SK-N-SH (cell line): ENCODE measurements at regions not wholly inside any gene's neighbourhood (a gene's known extent, or its start where the extent isn't known, plus 50 kb on each side); places are given as distances from the start of the nearest gene placed in this dataset.

Experiments
- CTCF ChIA-PET: fragments of 300-600, 350-600 bp; formaldehyde crosslinking; extraction: SDS; loops from one replicate; lab custom pipeline; 2021; lab: Yijun Ruan, JAX
- POLR2A ChIA-PET: fragments of 350-600 bp; sonication (Branson Sonifier 250); formaldehyde crosslinking; extraction: SDS; loops from one replicate; lab custom pipeline; 2020; ENCODE audit warnings: antibody characterized with exemption, inconsistent platforms; lab: Yijun Ruan, JAX
- DNase-seq: peaks from one replicate; pipeline ENCODE4 v3.0.0; 2012
- H2AFZ ChIP-seq: fragments of 200-600 bp; sonication (generic); 2 replicates; pipeline ENCODE4 v1.8.1; 2016; ENCODE audit warnings: antibody characterized with exemption, mild to moderate bottlenecking, low read depth
- H3F3A ChIP-seq: fragments of 200-600 bp; sonication (generic); replicated peaks from 2 replicates; pipeline ENCODE3; 2016; ENCODE audit warnings: antibody characterized with exemption, mild to moderate bottlenecking; ENCODE audit not compliant: insufficient read depth
- H3K27ac ChIP-seq, 2 experiments: fragments of 200-500 bp in 1 of 2; fragments of 200-600 bp in 1 of 2; sonication (Bioruptor generic) in 1 of 2; sonication (generic), shearing (Covaris generic) in 1 of 2; 2 replicates each; pipeline versions ENCODE4 v1.5.1 to v1.6.1; 2014 to 2016; ENCODE audit warnings: low read depth in 2 of 2, inconsistent platforms in 1 of 2, low read length in 1 of 2, mild to moderate bottlenecking in 1 of 2, mixed read lengths in 1 of 2
- H3K27me3 ChIP-seq: fragments of 200-600 bp; sonication (generic), shearing (Covaris generic); 2 replicates; pipeline ENCODE4 v1.6.1; 2016; ENCODE audit warnings: mixed run types; ENCODE audit not compliant: insufficient read depth
- H3K36me3 ChIP-seq, 2 experiments: fragments of 200-500 bp in 1 of 2; fragments of 200-600 bp in 1 of 2; sonication (Bioruptor generic) in 1 of 2; sonication (generic) in 1 of 2; replicated peaks in 1 of 2; 2 replicates each; pipeline versions ENCODE3 to v1.5.1; 2014 to 2016; ENCODE audit warnings: low read length in 1 of 2, mild to moderate bottlenecking in 1 of 2; ENCODE audit not compliant: insufficient read depth in 2 of 2, control insufficient read depth in 1 of 2
- H3K4me1 ChIP-seq, 2 experiments: fragments of 200-500 bp in 1 of 2; fragments of 200-600 bp in 1 of 2; sonication (Bioruptor generic) in 1 of 2; sonication (generic), shearing (Covaris generic) in 1 of 2; 2 replicates each; pipeline versions ENCODE4 v1.5.1 to v1.6.1; 2014 to 2016; ENCODE audit warnings: low read depth in 1 of 2, low read length in 1 of 2, mixed run types in 1 of 2; ENCODE audit not compliant: insufficient read depth in 2 of 2, control insufficient read depth in 1 of 2
- H3K4me2 ChIP-seq: fragments of 200-600 bp; sonication (generic), shearing (Covaris generic); 2 replicates; pipeline ENCODE4 v1.6.1; 2017; ENCODE audit warnings: mixed run types
- H3K4me3 ChIP-seq, 2 experiments: fragments of 200-500 bp in 1 of 2; fragments of 200-600 bp in 1 of 2; sonication (Bioruptor generic) in 1 of 2; sonication (generic), shearing (Covaris generic) in 1 of 2; 2 replicates each; pipeline versions ENCODE4 v1.5.1 to v1.8.1; 2014 to 2016; ENCODE audit warnings: low read depth in 2 of 2, inconsistent platforms in 1 of 2, low read length in 1 of 2, mild to moderate bottlenecking in 1 of 2, mixed read lengths in 1 of 2, moderate library complexity in 1 of 2
- H3K79me2 ChIP-seq: fragments of 200-600 bp; sonication (generic); 2 replicates; pipeline ENCODE4 v1.8.1; 2017; ENCODE audit warnings: mild to moderate bottlenecking; ENCODE audit not compliant: insufficient read depth
- H3K9ac ChIP-seq: fragments of 200-600 bp; sonication (generic); 2 replicates; pipeline ENCODE4 v1.6.1; 2017; ENCODE audit warnings: mixed run types
- H3K9me2 ChIP-seq: fragments of 200-600 bp; sonication (generic); 2 replicates; pipeline ENCODE4 v1.6.1; 2017; ENCODE audit warnings: mixed run types
- H3K9me3 ChIP-seq: fragments of 200-600 bp; sonication (generic); 2 replicates; pipeline ENCODE4 v1.6.1; 2017; ENCODE audit warnings: mixed run types, mild to moderate bottlenecking, moderate library complexity
- H4K20me1 ChIP-seq: fragments of 200-600 bp; sonication (generic); 2 replicates; pipeline ENCODE4 v1.6.1; 2017; ENCODE audit warnings: mild to moderate bottlenecking, mixed run types; ENCODE audit not compliant: insufficient read depth
- ELF1 ChIP-seq: IDR thresholded peaks from 2 replicates; pipeline ENCODE4 v1.4.0; 2012
- FOXM1 ChIP-seq: IDR thresholded peaks from 2 replicates; pipeline ENCODE4 v1.4.0; 2012; ENCODE audit warnings: low read depth, mild to moderate bottlenecking
- POLR2AphosphoS5 ChIP-seq: IDR thresholded peaks from 2 replicates; pipeline ENCODE4 v1.6.1; 2012; ENCODE audit warnings: low read depth, low read length
- RCOR1 ChIP-seq: fragments of 150-350 bp; IDR thresholded peaks from 2 replicates; pipeline ENCODE4 v1.6.1; 2017; ENCODE audit warnings: antibody characterized with exemption, low read length
- RFX5 ChIP-seq: IDR thresholded peaks from 2 replicates; pipeline ENCODE4 v1.6.1; 2012; ENCODE audit warnings: mild to moderate bottlenecking, improper control_type of control experiment, low read length
- TAF1 ChIP-seq: IDR thresholded peaks from 2 replicates; pipeline ENCODE4 v1.6.1; 2012; ENCODE audit warnings: low read depth, mild to moderate bottlenecking, low read length, moderate library complexity, borderline replicate concordance
- WGBS: methylation state at CpG from one replicate; pipeline ENCODE4 v1.1.6; 2017; ENCODE audit warnings: low lambda C conversion rate; 5-methylcytosine and 5-hydroxymethylcytosine counted together
- TF ChIP-seq, protein P1 (sequence below): fragments of 200-600 bp; sonication (generic); IDR thresholded peaks from 2 replicates; pipeline ENCODE4 v1.6.1; 2017; ENCODE audit warnings: antibody characterized with exemption, mild to moderate bottlenecking, moderate library complexity
- TF ChIP-seq, protein P2 (sequence below): IDR thresholded peaks from 2 replicates; pipeline ENCODE4 v1.4.0; 2012; ENCODE audit warnings: low read depth, borderline replicate concordance
- TF ChIP-seq, protein P3 (sequence below): fragments of 150-350 bp; IDR thresholded peaks from 2 replicates; pipeline ENCODE4 v1.6.1; 2017; ENCODE audit warnings: antibody characterized with exemption, low read length, low read depth, borderline replicate concordance

DNA sequence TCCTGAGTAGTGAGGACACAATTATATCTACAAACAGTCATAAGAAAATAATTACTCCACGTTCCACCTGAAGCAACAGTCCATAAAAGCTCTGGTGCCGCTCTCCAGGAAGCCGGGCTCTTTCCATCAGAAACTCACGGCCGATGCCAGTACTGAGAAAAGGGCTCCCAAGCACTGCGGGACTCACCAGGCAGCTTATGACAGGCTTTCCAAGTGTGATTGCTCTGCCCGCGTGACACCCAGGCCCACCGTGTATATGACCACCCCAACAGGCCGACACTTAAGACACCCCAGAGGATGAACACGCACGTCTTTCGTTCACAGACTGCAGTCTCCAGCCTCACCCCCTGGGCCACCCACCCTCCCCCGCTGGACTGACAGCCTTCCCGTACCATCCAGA is 199.0 kb downstream of the UQCRFS1 start:
- Histone ChIP-seq H3F3A (no peaks in the 10 kb centered on the region), H3K9me3 (no peaks in the 10 kb centered on the region), H3K27ac (no peak overlapping the region), H4K20me1 (no peaks in the 10 kb centered on the region), H2AFZ (no peak overlapping the region), H3K4me2 (no peak overlapping the region), H3K4me3 (no peak overlapping the region), H3K27me3 (peaks cover 50% of the 10 kb centered on the region), H3K9ac (no peak overlapping the region), H3K9me2 (no peaks in the 10 kb centered on the region), H3K36me3 (no peaks in the 10 kb centered on the region), H3K4me1 (no peaks in the 10 kb centered on the region), H3K79me2 (no peaks in the 10 kb centered on the region)
- TF ChIP-seq, protein P1, sequence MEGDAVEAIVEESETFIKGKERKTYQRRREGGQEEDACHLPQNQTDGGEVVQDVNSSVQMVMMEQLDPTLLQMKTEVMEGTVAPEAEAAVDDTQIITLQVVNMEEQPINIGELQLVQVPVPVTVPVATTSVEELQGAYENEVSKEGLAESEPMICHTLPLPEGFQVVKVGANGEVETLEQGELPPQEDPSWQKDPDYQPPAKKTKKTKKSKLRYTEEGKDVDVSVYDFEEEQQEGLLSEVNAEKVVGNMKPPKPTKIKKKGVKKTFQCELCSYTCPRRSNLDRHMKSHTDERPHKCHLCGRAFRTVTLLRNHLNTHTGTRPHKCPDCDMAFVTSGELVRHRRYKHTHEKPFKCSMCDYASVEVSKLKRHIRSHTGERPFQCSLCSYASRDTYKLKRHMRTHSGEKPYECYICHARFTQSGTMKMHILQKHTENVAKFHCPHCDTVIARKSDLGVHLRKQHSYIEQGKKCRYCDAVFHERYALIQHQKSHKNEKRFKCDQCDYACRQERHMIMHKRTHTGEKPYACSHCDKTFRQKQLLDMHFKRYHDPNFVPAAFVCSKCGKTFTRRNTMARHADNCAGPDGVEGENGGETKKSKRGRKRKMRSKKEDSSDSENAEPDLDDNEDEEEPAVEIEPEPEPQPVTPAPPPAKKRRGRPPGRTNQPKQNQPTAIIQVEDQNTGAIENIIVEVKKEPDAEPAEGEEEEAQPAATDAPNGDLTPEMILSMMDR, result no peak
- TF ChIP-seq RFX5, result no peak
- no peak for TF ChIP-seq ELF1
- TF ChIP-seq RCOR1, result no peak
- no peak for TF ChIP-seq FOXM1
- no peak for TF ChIP-seq TAF1
- no peak for DNase-seq
- CTCF ChIA-PET, result interaction anchor here (1.3 kb wide), 1 partner anchor 9 kb away, joined by 3 read pairs; no protein-coding TSS in a partner anchor
- POLR2A ChIA-PET, result no interaction called here
- WGBS, result 29% methylated on average over 8 of the region's 15 CpGs

DNA sequence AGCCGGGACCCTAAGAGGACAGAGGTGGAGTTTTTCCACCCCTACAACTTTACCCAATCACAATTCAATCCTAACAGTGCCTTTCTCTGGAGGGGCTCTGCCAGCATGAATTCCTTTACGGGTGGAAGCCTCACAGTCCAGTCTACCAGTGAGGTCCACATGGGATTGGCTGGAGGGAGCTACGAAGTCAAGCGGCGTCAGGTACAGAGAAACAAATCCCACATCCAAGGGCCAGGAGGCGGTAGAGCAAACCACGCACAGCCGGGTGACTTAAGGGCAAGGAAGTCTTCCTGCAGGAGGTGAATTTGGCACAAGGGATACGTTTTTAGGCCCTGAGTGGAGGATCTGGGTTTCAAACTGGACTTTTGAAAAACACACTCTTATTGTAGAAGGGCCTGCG is 199.6 kb downstream of the UQCRFS1 start:
- no peak for DNase-seq
- TF ChIP-seq, protein P2, sequence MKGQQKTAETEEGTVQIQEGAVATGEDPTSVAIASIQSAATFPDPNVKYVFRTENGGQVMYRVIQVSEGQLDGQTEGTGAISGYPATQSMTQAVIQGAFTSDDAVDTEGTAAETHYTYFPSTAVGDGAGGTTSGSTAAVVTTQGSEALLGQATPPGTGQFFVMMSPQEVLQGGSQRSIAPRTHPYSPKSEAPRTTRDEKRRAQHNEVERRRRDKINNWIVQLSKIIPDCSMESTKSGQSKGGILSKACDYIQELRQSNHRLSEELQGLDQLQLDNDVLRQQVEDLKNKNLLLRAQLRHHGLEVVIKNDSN, result no peak
- TF ChIP-seq, protein P3, sequence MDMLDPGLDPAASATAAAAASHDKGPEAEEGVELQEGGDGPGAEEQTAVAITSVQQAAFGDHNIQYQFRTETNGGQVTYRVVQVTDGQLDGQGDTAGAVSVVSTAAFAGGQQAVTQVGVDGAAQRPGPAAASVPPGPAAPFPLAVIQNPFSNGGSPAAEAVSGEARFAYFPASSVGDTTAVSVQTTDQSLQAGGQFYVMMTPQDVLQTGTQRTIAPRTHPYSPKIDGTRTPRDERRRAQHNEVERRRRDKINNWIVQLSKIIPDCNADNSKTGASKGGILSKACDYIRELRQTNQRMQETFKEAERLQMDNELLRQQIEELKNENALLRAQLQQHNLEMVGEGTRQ, result no peak
- Histone ChIP-seq H3K9ac (no peak overlapping the region), H2AFZ (no peak overlapping the region), H3F3A (no peaks in the 10 kb centered on the region), H4K20me1 (no peaks in the 10 kb centered on the region), H3K4me2 (no peak overlapping the region), H3K27ac (no peak overlapping the region), H3K9me2 (no peaks in the 10 kb centered on the region), H3K79me2 (no peaks in the 10 kb centered on the region), H3K4me3 (no peak overlapping the region), H3K27me3 (peaks cover 44% of the 10 kb centered on the region), H3K4me1 (no peaks in the 10 kb centered on the region), H3K36me3 (no peaks in the 10 kb centered on the region), H3K9me3 (no peaks in the 10 kb centered on the region)
- ChIA-PET CTCF (interaction anchor here (1.3 kb wide), 1 partner anchor 9 kb away, joined by 3 read pairs; no protein-coding TSS in a partner anchor), POLR2A (no interaction called here)
- WGBS, result 38% methylated on average over 10 of the region's 10 CpGs

DNA sequence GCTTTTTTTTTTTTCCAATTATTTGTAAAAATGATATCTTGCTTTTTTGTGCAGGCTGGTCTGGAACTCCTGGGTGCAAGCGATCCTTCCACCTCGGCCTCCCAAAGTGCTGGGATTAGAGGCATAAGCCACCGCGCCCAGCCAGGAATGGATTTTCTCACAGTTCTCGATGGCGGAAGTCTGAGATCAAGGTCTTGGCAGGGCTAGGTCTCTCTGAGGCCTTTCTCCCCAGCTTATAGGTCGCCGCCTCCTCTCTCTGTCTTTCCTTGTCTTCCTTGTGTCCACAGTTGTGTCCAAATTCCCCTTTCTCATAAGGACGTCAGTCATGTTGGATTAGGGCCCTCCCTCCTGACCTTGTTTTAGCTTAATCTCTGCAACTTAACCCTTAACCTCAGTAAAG is 200.5 kb downstream of the UQCRFS1 start:
- H3K27me3 ChIP-seq, result peaks cover 35% of the 10 kb centered on the region; the same call in 1 of the 2 replicates
- no peaks in the 10 kb centered on the region for H3K9me2 ChIP-seq
- H3K36me3 ChIP-seq, result no peaks in the 10 kb centered on the region
- no peaks in the 10 kb centered on the region for H4K20me1 ChIP-seq
- no peaks in the 10 kb centered on the region for H3F3A ChIP-seq
- no peak overlapping the region for H2AFZ ChIP-seq
- H3K4me1 ChIP-seq, result no peaks in the 10 kb centered on the region
- CTCF ChIA-PET, result no interaction called here
- H3K79me2 ChIP-seq, result no peaks in the 10 kb centered on the region
- WGBS, result 45% methylated on average over 9 of the region's 9 CpGs
- POLR2A ChIA-PET, result no interaction called here
- no peaks in the 10 kb centered on the region for H3K9me3 ChIP-seq
- no peak overlapping the region for H3K4me3 ChIP-seq
- TF ChIP-seq POLR2AphosphoS5, result no peak
- no peak for TF ChIP-seq FOXM1
- no peak for DNase-seq
- H3K9ac ChIP-seq, result no peak overlapping the region
- H3K27ac ChIP-seq, result no peak overlapping the region
- H3K4me2 ChIP-seq, result no peak overlapping the region
